ENCODE measurements at regions not wholly inside any gene's neighbourhood (a gene's known extent, or its start where the extent isn't known, plus 50 kb on each side); places are given as distances from the start of the nearest gene placed in this dataset.

DNA sequence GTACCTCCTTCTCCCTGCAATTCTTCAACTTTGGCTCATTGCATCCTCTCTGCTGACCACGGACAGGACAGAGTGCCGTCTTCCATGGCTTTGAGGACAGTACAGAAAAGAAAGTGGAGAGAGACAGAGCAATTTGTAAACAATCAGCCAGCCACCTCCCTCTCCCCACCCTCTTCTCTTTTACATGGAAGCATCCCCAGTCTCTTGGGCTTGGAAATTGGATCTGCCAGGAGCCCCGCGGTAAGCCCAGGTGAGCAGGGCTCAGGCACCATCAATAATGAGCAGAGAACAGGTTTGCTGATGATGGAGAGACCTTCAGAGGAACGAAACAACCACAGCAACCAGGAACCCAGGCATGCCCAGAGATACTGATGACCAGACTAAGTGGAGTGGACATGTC is 194.9 kb upstream of the TNRC6C start:
- no peaks in the 10 kb centered on the region for H3K27me3 ChIP-seq (ENCODE audit: control insufficient read depth in 4 of 4, insufficient read depth in 4 of 4, low read length in 3 of 4)
- WGBS: 39% methylated on average over 5 of the region's 5 CpGs
- TF ChIP-seq HNF4A (conservative IDR thresholded peaks at IDR 0.05): no peak
- TF ChIP-seq, protein P1, sequence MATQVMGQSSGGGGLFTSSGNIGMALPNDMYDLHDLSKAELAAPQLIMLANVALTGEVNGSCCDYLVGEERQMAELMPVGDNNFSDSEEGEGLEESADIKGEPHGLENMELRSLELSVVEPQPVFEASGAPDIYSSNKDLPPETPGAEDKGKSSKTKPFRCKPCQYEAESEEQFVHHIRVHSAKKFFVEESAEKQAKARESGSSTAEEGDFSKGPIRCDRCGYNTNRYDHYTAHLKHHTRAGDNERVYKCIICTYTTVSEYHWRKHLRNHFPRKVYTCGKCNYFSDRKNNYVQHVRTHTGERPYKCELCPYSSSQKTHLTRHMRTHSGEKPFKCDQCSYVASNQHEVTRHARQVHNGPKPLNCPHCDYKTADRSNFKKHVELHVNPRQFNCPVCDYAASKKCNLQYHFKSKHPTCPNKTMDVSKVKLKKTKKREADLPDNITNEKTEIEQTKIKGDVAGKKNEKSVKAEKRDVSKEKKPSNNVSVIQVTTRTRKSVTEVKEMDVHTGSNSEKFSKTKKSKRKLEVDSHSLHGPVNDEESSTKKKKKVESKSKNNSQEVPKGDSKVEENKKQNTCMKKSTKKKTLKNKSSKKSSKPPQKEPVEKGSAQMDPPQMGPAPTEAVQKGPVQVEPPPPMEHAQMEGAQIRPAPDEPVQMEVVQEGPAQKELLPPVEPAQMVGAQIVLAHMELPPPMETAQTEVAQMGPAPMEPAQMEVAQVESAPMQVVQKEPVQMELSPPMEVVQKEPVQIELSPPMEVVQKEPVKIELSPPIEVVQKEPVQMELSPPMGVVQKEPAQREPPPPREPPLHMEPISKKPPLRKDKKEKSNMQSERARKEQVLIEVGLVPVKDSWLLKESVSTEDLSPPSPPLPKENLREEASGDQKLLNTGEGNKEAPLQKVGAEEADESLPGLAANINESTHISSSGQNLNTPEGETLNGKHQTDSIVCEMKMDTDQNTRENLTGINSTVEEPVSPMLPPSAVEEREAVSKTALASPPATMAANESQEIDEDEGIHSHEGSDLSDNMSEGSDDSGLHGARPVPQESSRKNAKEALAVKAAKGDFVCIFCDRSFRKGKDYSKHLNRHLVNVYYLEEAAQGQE (IDR thresholded peaks at IDR 0.05): no peak
- no peak for TF ChIP-seq RXRA (IDR thresholded peaks at IDR 0.05)
- TF ChIP-seq SP1 (IDR thresholded peaks at IDR 0.05): no peak
- no peak for TF ChIP-seq YY1 (IDR thresholded peaks at IDR 0.05)
- TF ChIP-seq, protein P2, sequence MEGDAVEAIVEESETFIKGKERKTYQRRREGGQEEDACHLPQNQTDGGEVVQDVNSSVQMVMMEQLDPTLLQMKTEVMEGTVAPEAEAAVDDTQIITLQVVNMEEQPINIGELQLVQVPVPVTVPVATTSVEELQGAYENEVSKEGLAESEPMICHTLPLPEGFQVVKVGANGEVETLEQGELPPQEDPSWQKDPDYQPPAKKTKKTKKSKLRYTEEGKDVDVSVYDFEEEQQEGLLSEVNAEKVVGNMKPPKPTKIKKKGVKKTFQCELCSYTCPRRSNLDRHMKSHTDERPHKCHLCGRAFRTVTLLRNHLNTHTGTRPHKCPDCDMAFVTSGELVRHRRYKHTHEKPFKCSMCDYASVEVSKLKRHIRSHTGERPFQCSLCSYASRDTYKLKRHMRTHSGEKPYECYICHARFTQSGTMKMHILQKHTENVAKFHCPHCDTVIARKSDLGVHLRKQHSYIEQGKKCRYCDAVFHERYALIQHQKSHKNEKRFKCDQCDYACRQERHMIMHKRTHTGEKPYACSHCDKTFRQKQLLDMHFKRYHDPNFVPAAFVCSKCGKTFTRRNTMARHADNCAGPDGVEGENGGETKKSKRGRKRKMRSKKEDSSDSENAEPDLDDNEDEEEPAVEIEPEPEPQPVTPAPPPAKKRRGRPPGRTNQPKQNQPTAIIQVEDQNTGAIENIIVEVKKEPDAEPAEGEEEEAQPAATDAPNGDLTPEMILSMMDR (IDR thresholded peaks at IDR 0.05; ENCODE audit: low read depth, low read length, missing input control): no peak
- no peak for TF ChIP-seq NR2F2 (IDR thresholded peaks at IDR 0.05)
- TF ChIP-seq ZBTB33 (IDR thresholded peaks at IDR 0.05): no peak
- no peak for TF ChIP-seq EGR1 (IDR thresholded peaks at IDR 0.05; ENCODE audit: low read depth in 2 of 2)
- TF ChIP-seq FOXA1 (IDR thresholded peaks at IDR 0.05): no peak
- no peak for TF ChIP-seq HNF4G (IDR thresholded peaks at IDR 0.05)
- no peak for TF ChIP-seq GABPA (IDR thresholded peaks at IDR 0.05 in 1 of 2, conservative IDR thresholded peaks at IDR 0.05 in 1 of 2)
- no peak for TF ChIP-seq JUND (IDR thresholded peaks at IDR 0.05)
- TF ChIP-seq, protein P3, sequence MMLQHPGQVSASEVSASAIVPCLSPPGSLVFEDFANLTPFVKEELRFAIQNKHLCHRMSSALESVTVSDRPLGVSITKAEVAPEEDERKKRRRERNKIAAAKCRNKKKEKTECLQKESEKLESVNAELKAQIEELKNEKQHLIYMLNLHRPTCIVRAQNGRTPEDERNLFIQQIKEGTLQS (IDR thresholded peaks at IDR 0.05): no peak
- TF ChIP-seq RAD21 (IDR thresholded peaks at IDR 0.05): no peak
- TF ChIP-seq TAF1 (conservative IDR thresholded peaks at IDR 0.05): no peak
- TF ChIP-seq, protein P4, sequence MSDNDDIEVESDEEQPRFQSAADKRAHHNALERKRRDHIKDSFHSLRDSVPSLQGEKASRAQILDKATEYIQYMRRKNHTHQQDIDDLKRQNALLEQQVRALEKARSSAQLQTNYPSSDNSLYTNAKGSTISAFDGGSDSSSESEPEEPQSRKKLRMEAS (IDR thresholded peaks at IDR 0.05): no peak
- TF ChIP-seq FOXA2 (IDR thresholded peaks at IDR 0.05): no peak
- no peaks in the 10 kb centered on the region for H3K9me3 ChIP-seq (ENCODE audit: control insufficient read depth in 4 of 4, low read length in 3 of 4)
- DNase-seq (ENCODE audit: low spot score): no peak
- H3K27ac ChIP-seq (ENCODE audit: low read depth in 1 of 2, low read length in 2 of 2): no peak overlapping the region
- H3K4me1 ChIP-seq (ENCODE audit: control insufficient read depth in 4 of 4, insufficient read depth in 4 of 4, low read length in 3 of 4): no peaks in the 10 kb centered on the region
- no peak overlapping the region for H3K4me3 ChIP-seq (ENCODE audit: low read depth in 1 of 3, low read length in 3 of 3)
- no peaks in the 10 kb centered on the region for H3K36me3 ChIP-seq (ENCODE audit: control insufficient read depth in 4 of 4, insufficient read depth in 3 of 4, low read depth in 1 of 4, low read length in 3 of 4)
- H3K9ac ChIP-seq (ENCODE audit: low read depth in 1 of 2, low read length in 2 of 2): no peak overlapping the region

Data from liver (tissue), 8 donors.